GM19463 (cell line): ENCODE measurements at regions not wholly inside any gene's neighbourhood (a gene's known extent, or its start where the extent isn't known, plus 50 kb on each side); places are given as distances from the start of the nearest gene placed in this dataset.

Experiments
- ATAC-seq: cut with Tn5 transposase; IDR thresholded peaks from one replicate; pipeline ENCODE4 v1.9.1; 2021; ENCODE audit warnings: mild to moderate bottlenecking, moderate library complexity; ENCODE audit not compliant: unreplicated experiment

DNA sequence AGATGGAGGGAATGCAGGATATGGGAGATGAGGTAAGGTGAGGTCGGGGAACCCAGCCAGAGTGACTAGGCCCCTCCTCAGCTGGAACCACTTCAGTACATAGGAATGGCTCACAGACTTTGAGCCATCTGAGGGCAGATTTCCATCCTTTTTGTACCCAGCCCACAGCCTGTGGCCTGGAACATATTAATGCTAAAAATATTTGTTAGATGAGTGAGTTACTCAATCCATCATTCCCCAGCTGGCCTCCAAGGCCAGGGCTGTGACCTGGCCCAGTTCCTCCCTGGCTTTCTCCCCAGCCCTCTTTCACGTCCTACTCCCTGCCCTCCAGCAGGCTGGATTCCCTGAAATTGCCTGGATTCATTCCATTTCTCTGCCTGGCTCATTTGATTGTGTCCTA is 57.2 kb upstream of the PRDM11 start:
- ATAC-seq, result no peak

DNA sequence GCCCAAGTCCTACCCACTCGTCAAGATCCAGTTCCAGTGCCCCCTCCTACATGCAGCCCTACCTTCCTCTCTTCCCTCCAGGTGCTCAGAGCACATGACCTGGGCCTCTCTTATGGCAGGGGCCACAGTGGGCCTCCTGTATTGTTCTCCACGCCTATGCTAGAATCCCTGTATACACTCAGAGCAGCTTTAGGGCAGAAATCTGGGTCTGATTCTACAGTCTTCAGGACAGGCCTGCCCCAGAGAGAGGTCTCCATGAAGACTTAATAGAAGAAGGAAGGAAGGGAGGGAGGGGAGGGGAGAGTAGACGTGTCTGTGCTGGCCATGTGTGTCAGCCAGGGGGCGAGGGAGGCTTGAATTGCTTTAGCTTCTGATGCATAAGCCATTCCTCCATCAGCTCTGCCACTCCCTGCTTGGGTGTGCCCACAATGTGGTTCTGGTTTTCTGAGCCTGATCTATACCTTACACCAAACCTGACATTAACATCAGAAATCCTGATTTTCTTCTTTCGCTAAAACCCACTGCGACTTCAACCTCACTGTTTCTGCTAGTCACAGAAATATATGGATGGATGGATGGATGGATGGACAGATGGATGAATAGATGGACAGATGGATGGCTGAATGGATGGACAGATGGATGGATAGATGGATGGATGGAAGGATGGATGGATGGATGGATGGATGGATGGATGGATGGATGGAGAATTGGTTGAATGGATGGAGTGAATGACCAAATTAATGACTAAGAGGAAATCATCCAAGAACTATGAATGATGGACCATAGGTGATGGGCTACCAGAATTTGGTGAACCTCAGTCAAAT is 56.6 kb upstream of the PRDM11 start:
- no peak for ATAC-seq

DNA sequence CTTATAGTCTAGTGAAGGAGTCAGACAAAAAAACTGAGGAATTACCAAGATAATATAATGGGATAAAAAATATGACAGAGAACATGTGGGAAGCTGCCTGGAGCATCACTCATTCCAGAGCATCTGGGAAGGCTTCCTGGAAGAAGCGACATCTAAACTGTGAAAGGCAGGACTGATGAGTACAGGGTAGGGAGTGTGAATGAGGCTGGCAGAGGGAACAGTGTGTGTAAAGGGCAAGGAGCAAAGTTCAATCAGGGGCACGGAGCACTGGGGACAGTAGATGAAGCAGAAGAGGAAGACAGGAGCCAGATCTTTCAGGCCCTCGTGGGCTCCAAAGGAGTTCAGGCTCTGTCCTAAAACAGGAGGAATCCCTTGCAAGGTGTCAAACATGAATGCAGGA is 55.8 kb upstream of the PRDM11 start:
- ATAC-seq, result no peak

DNA sequence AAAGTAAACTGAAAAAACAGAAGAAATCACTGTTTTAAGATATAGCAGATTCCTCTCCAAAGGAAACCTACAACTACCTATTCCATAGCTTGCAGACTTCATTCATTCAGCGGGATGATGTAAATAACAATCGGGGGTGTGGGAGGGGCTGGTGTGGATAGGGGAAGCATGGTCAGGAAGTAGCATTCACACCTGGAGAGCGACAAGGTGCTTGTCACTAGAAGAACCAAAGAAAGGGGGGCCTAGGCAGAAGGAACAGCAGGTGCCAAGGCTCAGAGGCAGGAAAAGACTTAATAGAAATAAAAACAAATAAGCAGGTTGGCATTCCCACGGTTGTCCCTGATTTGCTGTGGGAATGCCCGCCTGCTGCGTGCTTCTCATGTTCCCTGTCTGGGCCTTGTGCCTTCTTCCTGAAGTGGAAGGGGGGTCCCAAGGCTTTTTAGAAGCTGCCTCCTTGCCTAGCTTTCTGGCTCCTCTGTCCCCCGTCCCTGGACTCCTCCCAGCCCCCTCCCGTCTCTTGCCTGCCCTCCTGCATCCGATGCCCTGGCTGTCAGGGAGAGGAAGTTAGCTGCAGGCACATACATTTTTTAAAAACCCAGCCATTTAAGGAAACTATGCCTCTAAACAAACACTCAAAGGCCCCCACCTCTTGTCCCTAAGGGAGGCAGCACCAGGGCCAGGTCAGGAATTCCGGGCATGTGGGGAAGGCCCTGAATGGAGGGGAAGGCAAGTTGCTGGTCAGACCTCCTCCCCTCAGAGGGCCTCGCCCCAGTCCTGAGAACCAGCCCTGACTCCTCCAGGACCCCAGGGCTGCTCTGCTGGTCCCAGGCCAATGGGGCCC is 54.7 kb upstream of the PRDM11 start:
- ATAC-seq, result no peak

DNA sequence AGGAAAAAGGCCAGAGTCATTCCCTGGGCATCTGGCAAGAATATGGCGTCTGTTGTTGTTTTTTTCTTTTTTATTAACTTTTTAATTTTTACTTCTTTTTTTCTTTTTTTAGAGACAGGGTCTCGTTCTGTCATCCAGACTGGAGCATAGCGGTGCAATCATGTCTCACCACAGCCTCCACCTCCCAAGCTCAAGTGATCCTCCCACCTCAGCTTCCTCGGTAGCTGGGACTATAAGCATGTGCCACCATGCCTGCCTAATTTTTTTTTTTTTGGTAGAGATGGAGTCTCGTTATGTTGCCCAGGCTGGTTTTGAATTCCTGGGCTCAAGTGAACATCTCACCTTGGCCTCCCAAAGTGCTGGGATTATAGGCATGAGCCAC is 54.0 kb upstream of the PRDM11 start:
- no peak for ATAC-seq

DNA sequence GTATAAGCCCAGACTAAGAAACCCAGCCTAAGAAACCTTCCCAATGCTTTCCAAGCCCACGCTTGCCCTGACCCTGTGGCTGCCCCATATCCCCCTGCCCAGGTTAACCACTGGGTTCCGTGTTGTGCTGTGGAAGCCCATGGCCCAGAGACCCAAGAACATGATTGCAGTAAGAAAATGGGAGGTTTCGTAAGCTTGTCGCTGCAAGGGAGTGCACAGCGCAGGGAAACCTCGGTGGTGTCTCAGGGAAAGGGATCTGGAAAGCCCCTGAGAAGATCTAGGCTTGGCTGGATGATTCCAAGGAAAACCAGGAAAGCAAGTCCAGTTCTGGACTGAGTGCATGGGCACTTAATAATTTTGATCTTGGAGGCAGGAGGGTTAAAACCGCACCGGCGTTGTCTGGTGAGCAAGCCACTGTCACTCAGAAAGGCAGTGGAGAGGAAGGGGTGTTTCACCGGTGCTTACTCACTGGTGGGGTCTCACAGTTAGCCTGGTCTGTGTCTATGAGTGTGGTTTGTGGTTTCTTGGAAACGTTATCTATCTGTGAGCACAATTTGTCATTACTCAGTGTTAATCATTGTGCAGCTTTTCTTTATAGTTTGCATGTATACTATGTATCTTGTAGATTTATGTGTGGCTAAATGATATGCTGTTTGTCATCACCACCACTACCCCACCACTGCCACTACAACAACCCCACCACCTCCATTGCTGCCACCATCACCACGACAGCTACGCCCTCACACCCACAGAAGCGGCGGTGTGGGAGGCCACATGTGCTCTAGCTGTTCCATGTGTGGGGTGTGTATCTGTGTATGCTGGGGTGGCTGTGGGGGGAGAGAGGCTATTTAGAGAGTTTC is 53.3 kb upstream of the PRDM11 start:
- no peak for ATAC-seq

DNA sequence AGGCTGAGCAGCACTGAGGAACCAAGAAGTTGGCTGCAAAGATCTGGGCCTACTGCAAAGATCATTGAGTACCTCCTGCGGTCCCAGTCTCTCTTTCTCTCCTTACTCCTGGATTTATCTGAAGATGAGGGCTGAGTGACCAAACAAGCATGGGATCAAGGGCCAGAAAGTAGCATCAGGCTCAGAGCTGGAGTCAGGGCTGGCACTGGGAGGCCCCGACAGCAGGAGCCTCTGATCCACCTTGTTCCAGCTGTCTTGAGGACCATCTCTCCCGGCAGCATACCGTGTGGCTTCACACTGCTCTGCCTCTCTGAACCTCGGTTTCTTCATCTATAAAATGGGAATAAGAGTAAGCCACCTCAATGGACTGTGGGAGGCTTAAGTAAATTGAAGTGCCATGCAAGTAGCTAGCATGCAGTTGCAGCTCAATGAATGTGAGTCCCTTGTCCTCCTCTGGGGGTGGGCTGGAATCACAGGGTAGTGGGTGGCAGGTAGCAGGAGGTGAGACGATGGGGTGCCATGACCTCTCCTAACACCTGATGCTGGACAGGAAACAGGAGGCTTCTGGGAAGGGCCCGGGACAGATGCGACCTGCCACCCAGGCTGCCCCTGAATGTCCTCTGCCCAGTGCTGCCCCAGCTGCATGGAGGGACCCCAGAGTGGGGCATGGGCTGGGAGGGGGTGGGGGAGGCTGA is 52.5 kb upstream of the PRDM11 start:
- ATAC-seq, result no peak

DNA sequence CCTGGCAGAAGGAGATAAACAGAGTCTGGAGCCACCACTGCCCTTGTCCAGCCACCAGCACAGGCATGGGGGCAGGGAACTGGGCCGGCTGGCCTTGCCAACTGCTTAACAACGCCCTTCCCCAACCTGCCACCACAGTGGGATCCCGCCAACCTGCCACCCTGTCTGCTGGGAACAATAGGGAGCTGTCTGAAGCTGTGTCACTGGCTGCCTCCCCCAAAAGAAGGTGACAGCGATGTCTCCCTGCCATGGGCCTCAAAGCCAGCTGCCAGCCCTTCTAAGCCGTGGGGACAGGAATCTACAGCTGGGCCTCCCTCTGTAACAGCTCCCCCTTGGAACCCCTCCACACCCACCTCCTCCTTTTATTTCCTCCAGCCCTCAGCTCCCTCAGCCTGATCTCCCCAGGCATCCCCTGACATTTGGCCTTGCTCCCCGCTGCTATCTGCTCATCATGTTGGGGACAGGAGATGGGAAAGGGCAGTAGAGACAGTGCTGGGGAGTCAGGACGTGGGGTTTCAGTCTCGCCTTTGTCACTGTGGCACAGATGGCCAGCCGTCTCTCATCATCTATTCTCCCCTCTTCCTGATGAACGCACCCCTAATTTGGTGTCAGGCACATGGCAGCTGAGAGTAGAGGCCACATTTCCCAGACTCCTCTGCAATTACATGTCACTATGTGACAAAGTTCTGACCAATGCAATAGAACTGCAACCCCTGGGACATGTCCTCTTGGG is 51.3 kb upstream of the PRDM11 start:
- ATAC-seq, result no peak

DNA sequence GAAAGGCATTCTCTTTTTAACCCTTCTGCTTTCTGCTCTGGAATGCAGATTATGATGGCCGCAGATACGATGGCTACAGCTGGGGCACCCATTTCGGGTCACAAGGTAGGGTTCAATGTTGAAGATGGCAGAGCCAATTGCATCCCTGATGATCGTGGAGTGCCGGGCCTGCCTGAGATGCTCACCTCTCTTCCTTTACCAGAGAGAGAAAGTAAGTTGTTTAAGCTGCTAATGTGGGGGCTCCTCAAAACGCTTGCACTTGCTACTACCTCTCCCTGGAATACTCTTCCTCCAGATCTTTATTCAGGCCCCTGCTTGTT is 50.8 kb upstream of the PRDM11 start:
- ATAC-seq, result no peak

DNA sequence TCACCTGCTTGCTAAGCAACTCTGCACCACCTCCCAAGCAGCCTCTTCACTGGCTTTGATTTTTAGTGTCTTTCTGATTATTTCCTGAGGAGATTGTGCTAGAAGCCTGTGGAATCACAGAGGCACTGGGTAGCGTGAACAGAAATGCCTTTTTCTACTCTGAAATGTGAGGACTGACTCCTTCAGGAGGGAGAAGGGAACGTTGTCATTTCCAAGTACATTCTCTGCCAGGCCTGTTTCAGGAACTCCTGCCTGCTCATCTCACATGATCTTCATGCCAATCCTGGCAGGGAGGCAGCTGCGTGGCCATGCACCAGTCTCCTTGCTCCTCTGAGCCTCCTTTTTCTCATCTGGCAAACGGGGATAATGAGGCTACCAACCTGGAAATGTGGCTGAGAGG is 49.8 kb upstream of the PRDM11 start:
- no peak for ATAC-seq
